PC-9 (cell line): ENCODE measurements at regions not wholly inside any gene's neighbourhood (a gene's known extent, or its start where the extent isn't known, plus 50 kb on each side); places are given as distances from the start of the nearest gene placed in this dataset.

Experiments
- BruUV-seq: library from RNA; stranded (reverse); fragments of 400-500 nt; replicated peaks from 2 replicates; lab custom pipeline; 2021; lab: Mats Ljungman, UMichigan
- CTCF ChIA-PET: fragments of 300-600 bp; sonication (Branson Sonifier 250); formaldehyde crosslinking; loops from one replicate; lab custom pipeline; 2022; ENCODE audit warnings: antibody characterized with exemption; lab: Charles Lee
- POLR2A ChIA-PET: fragments of 300-600 bp; sonication (Branson Sonifier 250); formaldehyde crosslinking; loops from one replicate; lab custom pipeline; 2022; ENCODE audit warnings: antibody characterized with exemption; ENCODE audit not compliant: unreplicated experiment; lab: Charles Lee
- DNase-seq, 2 experiments: peaks; one replicate each; pipeline versions ENCODE4 v3.0.0 to v3.0.0-alpha.2; 2015 to 2022; ENCODE audit warnings: mixed read lengths in 1 of 2
- H2AFZ ChIP-seq: fragments of 200-600 bp; sonication (generic); 2 replicates; pipeline ENCODE4 v1.8.1; 2017; ENCODE audit warnings: antibody characterized with exemption
- H3F3A ChIP-seq: fragments of 200-600 bp; sonication (generic); 2 replicates; pipeline ENCODE4 v1.8.1; 2017; ENCODE audit warnings: antibody characterized with exemption, mild to moderate bottlenecking, low read depth; ENCODE audit not compliant: insufficient read depth
- H3K27ac ChIP-seq: fragments of 200-600 bp; sonication (generic); 2 replicates; pipeline ENCODE4 v1.6.1; 2016; ENCODE audit warnings: mixed run types
- H3K27me3 ChIP-seq: fragments of 200-600 bp; sonication (generic); 2 replicates; pipeline ENCODE4 v1.6.1; 2016; ENCODE audit warnings: low read depth, mixed run types; ENCODE audit not compliant: insufficient read depth
- H3K36me3 ChIP-seq: fragments of 200-600 bp; sonication (generic); 2 replicates; pipeline ENCODE4 v1.6.1; 2016; ENCODE audit warnings: low read depth, mixed run types
- H3K4me1 ChIP-seq: fragments of 200-600 bp; sonication (generic); replicated peaks from 2 replicates; pipeline ENCODE4 v1.6.1; 2016; ENCODE audit warnings: mixed run types; ENCODE audit not compliant: insufficient read depth
- H3K4me2 ChIP-seq: fragments of 200-600 bp; sonication (generic); 2 replicates; pipeline ENCODE4 v1.6.1; 2017; ENCODE audit warnings: mixed run types
- H3K4me3 ChIP-seq: fragments of 200-600 bp; sonication (generic); 2 replicates; pipeline ENCODE4 v1.6.1; 2016; ENCODE audit warnings: mixed run types
- H3K79me2 ChIP-seq: fragments of 200-600 bp; sonication (generic); 2 replicates; pipeline ENCODE4 v1.6.1; 2017; ENCODE audit warnings: low read depth, mixed run types
- H3K9me2 ChIP-seq: fragments of 200-600 bp; sonication (generic); 2 replicates; pipeline ENCODE4 v1.8.1; 2017; ENCODE audit warnings: mild to moderate bottlenecking; ENCODE audit not compliant: insufficient read depth
- H3K9me3 ChIP-seq: fragments of 200-600 bp; sonication (generic); 2 replicates; pipeline ENCODE4 v1.8.1; 2016; ENCODE audit warnings: low read depth; ENCODE audit not compliant: insufficient read depth
- H4K20me1 ChIP-seq: fragments of 200-600 bp; sonication (generic); 2 replicates; pipeline ENCODE4 v1.8.1; 2017; ENCODE audit not compliant: insufficient read depth
- EZH2 ChIP-seq: fragments of 200-600 bp; sonication (generic); IDR thresholded peaks from 2 replicates; pipeline ENCODE4 v1.8.0; 2017; ENCODE audit warnings: antibody characterized with exemption, low read depth
- intact Hi-C: fragments of 100-400 bp; cut with micrococcal nuclease; formaldehyde crosslinking; loops from one replicate; pipeline ENCODE4 v1.10.0; 2022; ENCODE audit not compliant: unreplicated experiment
- TF ChIP-seq, protein P1 (sequence below): fragments of 200-600 bp; sonication (generic); conservative IDR thresholded peaks from 2 replicates; pipeline ENCODE4 v1.6.1; 2017; ENCODE audit warnings: mixed run types, antibody characterized with exemption, mild to moderate bottlenecking, moderate library complexity

DNA sequence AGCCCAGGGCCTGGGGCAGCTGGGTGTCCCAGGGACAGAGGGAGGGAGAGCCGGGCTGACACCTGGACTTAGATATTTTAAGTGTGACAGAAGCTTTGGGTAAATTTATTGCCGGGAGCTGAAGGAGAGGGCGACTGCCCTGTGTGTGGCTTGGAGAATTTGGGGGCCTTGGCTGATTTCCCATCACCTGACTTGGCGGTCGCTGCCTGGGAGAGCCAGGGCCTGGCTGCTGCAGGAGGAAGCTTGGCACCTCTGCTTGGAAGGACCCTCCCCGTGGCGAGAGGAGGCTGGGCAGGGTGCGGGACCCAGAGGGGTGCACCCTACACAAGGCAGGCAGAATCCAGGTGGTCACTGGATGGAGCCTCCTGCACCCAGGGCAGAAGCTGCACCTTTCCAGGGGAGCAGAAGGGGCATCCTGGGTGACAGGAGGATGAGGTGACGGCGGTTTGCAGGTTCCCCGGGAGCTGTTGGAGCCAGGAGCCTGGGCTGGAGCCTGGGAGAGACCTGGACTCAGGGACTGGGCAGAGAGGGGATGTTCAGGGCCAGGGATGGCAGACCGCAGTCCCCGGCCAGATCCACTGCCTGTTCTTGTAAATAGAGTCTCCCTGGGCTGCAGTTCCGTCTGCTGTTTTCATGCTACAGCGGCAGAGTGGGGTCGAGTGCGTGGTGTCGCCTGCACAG is 72.0 kb downstream of the RGS12 start:
- POLR2A ChIA-PET, result no interaction called here
- no peaks in the 10 kb centered on the region for H3K4me1 ChIP-seq
- H3K27ac ChIP-seq, result no peak overlapping the region
- no peak overlapping the region for H3K4me2 ChIP-seq
- no peaks in the 10 kb centered on the region for H3K36me3 ChIP-seq
- no peak overlapping the region for H3K4me3 ChIP-seq
- DNase-seq, result no peak
- intact Hi-C loops, result no loop called here
- no peak for TF ChIP-seq EZH2
- TF ChIP-seq, protein P1, sequence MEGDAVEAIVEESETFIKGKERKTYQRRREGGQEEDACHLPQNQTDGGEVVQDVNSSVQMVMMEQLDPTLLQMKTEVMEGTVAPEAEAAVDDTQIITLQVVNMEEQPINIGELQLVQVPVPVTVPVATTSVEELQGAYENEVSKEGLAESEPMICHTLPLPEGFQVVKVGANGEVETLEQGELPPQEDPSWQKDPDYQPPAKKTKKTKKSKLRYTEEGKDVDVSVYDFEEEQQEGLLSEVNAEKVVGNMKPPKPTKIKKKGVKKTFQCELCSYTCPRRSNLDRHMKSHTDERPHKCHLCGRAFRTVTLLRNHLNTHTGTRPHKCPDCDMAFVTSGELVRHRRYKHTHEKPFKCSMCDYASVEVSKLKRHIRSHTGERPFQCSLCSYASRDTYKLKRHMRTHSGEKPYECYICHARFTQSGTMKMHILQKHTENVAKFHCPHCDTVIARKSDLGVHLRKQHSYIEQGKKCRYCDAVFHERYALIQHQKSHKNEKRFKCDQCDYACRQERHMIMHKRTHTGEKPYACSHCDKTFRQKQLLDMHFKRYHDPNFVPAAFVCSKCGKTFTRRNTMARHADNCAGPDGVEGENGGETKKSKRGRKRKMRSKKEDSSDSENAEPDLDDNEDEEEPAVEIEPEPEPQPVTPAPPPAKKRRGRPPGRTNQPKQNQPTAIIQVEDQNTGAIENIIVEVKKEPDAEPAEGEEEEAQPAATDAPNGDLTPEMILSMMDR, result no peak
- no peaks in the 10 kb centered on the region for H3K79me2 ChIP-seq
- CTCF ChIA-PET, result no interaction called here
- H4K20me1 ChIP-seq, result no peaks in the 10 kb centered on the region
- H3F3A ChIP-seq, result no peaks in the 10 kb centered on the region
- H2AFZ ChIP-seq, result no peak overlapping the region
- H3K9me3 ChIP-seq, result no peaks in the 10 kb centered on the region
- no TSS peak for BruUV-seq
- H3K9me2 ChIP-seq, result no peaks in the 10 kb centered on the region
- H3K27me3 ChIP-seq, result no peaks in the 10 kb centered on the region

DNA sequence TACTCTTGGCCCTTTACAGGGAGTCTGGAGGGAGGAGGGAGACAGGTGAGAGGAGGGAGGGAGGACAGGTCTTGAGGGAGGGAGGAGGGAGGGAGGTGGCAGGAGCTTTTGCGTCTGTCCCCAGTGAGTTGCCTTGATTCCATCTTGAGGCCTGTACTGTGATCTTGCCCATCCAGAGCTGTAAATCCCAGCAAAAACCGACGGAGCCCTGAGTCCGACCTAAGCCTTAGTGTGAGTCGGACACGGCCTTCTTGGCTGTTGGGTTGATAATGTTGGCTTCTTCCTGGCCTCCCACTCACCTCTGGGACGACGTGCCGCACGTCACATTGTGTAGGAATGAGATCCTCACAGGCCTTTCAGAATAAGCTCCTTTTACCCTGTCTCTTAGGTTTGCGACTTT is 72.5 kb downstream of the RGS12 start:
- Histone ChIP-seq H3K4me1 (no peaks in the 10 kb centered on the region), H3K9me3 (no peaks in the 10 kb centered on the region), H3F3A (no peaks in the 10 kb centered on the region), H3K79me2 (no peaks in the 10 kb centered on the region), H3K4me3 (no peak overlapping the region), H3K27ac (no peak overlapping the region), H3K27me3 (no peaks in the 10 kb centered on the region), H3K36me3 (no peaks in the 10 kb centered on the region), H4K20me1 (no peaks in the 10 kb centered on the region), H2AFZ (no peak overlapping the region), H3K9me2 (no peaks in the 10 kb centered on the region), H3K4me2 (no peak overlapping the region)
- CTCF ChIA-PET, result no interaction called here
- intact Hi-C loops, result no loop called here
- POLR2A ChIA-PET, result no interaction called here
- no peak for DNase-seq
- no TSS peak for BruUV-seq
- TF ChIP-seq, protein P1, result no peak
- TF ChIP-seq EZH2, result no peak

DNA sequence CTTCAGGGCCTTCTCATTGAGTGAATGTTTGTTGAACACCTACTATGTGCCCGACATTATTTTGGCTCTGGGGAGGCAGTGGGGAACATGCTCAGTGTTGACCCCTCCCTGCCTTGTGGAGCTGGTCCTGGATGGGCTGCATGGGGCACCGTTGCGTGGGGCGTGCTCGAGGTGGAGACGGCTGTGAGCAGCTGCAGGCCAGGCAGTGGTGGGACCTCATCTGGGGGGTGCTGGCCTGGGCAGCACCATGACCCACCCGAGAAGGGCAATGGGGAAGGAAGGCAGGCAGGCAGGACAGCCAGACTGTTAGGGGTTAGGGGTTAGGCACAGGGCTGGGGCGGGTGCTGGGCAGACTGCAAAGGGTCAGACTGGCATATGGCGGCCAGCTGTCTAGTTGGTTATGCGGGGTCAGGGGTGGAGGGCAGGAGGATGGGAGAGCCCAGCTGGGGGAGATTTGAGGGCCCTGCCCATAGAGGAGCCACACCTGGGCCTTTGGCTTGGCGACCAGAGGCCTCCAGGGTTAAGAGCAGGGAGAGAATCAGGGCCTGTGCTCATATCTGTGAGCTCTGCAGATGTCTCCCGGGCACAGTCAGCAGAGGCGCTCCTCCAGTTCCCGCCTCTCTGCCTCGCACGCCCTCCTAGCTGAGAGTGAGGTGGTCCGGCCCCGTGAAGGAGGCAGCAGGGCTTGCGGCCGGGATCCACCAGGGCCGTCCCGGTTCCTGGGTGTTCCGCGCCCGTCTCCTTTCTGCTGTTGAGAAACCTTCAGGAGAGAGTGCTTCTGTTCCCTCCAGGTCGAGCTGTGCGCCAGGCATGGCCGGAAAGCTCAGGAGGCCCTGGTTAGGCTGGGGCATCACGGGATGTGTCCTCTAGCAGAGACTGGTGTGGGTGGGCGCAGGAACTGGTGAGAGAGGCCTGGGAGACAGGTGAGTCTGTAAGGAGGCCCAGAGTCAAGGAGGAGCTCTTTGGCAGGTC is 73.3 kb downstream of the RGS12 start:
- Histone ChIP-seq H3K9me2 (no peaks in the 10 kb centered on the region), H3K79me2 (no peaks in the 10 kb centered on the region), H4K20me1 (no peaks in the 10 kb centered on the region), H3K4me2 (no peak overlapping the region), H3K27me3 (no peaks in the 10 kb centered on the region), H3F3A (no peaks in the 10 kb centered on the region), H3K27ac (no peak overlapping the region), H2AFZ (no peak overlapping the region), H3K4me3 (no peak overlapping the region), H3K36me3 (no peaks in the 10 kb centered on the region), H3K9me3 (no peaks in the 10 kb centered on the region), H3K4me1 (no peaks in the 10 kb centered on the region)
- TF ChIP-seq, protein P1, result no peak
- TF ChIP-seq EZH2, result no peak
- intact Hi-C loops, result no loop called here
- ChIA-PET POLR2A (no interaction called here), CTCF (no interaction called here)
- DNase-seq, result no peak
- no TSS peak for BruUV-seq
